ENCODE measurements at regions not wholly inside any gene's neighbourhood (a gene's known extent, or its start where the extent isn't known, plus 50 kb on each side); places are given as distances from the start of the nearest gene placed in this dataset.

GRCh38 chr6:103722683-103723082 is 1137.0 kb downstream of the HACE1 start:
- TF ChIP-seq, protein P1, sequence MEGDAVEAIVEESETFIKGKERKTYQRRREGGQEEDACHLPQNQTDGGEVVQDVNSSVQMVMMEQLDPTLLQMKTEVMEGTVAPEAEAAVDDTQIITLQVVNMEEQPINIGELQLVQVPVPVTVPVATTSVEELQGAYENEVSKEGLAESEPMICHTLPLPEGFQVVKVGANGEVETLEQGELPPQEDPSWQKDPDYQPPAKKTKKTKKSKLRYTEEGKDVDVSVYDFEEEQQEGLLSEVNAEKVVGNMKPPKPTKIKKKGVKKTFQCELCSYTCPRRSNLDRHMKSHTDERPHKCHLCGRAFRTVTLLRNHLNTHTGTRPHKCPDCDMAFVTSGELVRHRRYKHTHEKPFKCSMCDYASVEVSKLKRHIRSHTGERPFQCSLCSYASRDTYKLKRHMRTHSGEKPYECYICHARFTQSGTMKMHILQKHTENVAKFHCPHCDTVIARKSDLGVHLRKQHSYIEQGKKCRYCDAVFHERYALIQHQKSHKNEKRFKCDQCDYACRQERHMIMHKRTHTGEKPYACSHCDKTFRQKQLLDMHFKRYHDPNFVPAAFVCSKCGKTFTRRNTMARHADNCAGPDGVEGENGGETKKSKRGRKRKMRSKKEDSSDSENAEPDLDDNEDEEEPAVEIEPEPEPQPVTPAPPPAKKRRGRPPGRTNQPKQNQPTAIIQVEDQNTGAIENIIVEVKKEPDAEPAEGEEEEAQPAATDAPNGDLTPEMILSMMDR (IDR thresholded peaks at IDR 0.05; ENCODE audit: insufficient read depth, low read length, poor library complexity, severe bottlenecking) = no peak
- no peak for TF ChIP-seq EZH2phosphoT487 (conservative IDR thresholded peaks at IDR 0.05; ENCODE audit: low read length)
